ENCODE measurements at regions not wholly inside any gene's neighbourhood (a gene's known extent, or its start where the extent isn't known, plus 50 kb on each side); places are given as distances from the start of the nearest gene placed in this dataset.

DNA sequence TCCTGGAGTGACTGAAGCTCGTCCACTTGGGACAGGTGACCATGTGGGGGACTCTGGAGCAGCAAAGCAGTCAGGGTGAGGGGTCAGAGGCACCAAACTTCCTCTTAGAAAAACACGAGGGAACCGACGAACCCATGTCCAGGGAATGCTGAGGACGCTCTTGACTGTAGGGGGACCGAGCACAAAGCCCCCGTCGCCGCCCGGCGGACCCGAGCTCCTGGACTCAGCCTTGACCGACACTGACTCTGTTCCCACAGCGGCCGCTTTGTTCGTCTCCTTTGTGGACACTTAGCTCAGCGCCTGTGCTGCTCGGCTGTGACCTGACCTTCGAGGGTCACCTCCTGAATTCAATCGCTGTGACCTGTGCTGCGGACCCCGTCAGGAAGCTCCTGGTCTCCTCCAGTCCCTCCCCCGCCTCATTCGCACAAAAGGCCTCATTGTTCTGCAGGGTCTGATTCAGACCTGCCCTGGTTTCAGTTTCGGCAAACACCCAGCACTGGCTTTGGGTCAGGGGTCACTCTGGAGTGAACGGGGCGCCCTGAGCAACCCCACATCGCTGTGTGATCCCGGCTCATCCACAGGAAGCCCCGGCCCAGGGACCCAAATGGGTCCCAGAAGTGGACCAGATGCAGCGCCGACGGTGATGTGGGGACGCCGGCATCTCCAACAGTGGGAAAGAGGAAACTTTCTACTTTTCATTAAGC lies 454.8 kb downstream of the PREX1 start (continued):
- TF ChIP-seq, protein P1, sequence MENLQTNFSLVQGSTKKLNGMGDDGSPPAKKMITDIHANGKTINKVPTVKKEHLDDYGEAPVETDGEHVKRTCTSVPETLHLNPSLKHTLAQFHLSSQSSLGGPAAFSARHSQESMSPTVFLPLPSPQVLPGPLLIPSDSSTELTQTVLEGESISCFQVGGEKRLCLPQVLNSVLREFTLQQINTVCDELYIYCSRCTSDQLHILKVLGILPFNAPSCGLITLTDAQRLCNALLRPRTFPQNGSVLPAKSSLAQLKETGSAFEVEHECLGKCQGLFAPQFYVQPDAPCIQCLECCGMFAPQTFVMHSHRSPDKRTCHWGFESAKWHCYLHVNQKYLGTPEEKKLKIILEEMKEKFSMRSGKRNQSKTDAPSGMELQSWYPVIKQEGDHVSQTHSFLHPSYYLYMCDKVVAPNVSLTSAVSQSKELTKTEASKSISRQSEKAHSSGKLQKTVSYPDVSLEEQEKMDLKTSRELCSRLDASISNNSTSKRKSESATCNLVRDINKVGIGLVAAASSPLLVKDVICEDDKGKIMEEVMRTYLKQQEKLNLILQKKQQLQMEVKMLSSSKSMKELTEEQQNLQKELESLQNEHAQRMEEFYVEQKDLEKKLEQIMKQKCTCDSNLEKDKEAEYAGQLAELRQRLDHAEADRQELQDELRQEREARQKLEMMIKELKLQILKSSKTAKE (CRISPR knock-in tag; IDR thresholded peaks at IDR 0.05; ENCODE audit: borderline replicate concordance): peak; percentile 99
- TF ChIP-seq ZNF232 (CRISPR knock-in tag; IDR thresholded peaks at IDR 0.05; ENCODE audit: borderline replicate concordance): peak; percentile 93; the same call in 1 of the 2 replicates
- TF ChIP-seq HMG20B (CRISPR knock-in tag; conservative IDR thresholded peaks at IDR 0.05): peak; percentile 95
- TF ChIP-seq, protein P2, sequence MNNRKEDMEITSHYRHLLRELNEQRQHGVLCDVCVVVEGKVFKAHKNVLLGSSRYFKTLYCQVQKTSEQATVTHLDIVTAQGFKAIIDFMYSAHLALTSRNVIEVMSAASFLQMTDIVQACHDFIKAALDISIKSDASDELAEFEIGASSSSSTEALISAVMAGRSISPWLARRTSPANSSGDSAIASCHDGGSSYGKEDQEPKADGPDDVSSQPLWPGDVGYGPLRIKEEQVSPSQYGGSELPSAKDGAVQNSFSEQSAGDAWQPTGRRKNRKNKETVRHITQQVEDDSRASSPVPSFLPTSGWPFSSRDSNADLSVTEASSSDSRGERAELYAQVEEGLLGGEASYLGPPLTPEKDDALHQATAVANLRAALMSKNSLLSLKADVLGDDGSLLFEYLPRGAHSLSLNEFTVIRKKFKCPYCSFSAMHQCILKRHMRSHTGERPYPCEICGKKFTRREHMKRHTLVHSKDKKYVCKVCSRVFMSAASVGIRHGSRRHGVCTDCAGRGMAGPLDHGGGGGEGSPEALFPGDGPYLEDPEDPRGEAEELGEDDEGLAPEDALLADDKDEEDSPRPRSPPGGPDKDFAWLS (CRISPR knock-in tag; IDR thresholded peaks at IDR 0.05; ENCODE audit: borderline replicate concordance): peak; percentile 98; the same call in 1 of the 2 replicates
- 0 out of 2 replicates have a peak, but pooled peaks have one; percentile 84 for TF ChIP-seq NCOA1 (CRISPR knock-in tag; IDR thresholded peaks at IDR 0.05)
- TF ChIP-seq ZNF772 (CRISPR knock-in tag; IDR thresholded peaks at IDR 0.05): peak; percentile 98
- peak; percentile 96 for TF ChIP-seq ZNF501 (CRISPR knock-in tag; IDR thresholded peaks at IDR 0.05)
- peak; percentile 94 for TF ChIP-seq FOXK1 (CRISPR knock-in tag; IDR thresholded peaks at IDR 0.05; ENCODE audit: borderline replicate concordance, low read depth)
- TF ChIP-seq, protein P3, sequence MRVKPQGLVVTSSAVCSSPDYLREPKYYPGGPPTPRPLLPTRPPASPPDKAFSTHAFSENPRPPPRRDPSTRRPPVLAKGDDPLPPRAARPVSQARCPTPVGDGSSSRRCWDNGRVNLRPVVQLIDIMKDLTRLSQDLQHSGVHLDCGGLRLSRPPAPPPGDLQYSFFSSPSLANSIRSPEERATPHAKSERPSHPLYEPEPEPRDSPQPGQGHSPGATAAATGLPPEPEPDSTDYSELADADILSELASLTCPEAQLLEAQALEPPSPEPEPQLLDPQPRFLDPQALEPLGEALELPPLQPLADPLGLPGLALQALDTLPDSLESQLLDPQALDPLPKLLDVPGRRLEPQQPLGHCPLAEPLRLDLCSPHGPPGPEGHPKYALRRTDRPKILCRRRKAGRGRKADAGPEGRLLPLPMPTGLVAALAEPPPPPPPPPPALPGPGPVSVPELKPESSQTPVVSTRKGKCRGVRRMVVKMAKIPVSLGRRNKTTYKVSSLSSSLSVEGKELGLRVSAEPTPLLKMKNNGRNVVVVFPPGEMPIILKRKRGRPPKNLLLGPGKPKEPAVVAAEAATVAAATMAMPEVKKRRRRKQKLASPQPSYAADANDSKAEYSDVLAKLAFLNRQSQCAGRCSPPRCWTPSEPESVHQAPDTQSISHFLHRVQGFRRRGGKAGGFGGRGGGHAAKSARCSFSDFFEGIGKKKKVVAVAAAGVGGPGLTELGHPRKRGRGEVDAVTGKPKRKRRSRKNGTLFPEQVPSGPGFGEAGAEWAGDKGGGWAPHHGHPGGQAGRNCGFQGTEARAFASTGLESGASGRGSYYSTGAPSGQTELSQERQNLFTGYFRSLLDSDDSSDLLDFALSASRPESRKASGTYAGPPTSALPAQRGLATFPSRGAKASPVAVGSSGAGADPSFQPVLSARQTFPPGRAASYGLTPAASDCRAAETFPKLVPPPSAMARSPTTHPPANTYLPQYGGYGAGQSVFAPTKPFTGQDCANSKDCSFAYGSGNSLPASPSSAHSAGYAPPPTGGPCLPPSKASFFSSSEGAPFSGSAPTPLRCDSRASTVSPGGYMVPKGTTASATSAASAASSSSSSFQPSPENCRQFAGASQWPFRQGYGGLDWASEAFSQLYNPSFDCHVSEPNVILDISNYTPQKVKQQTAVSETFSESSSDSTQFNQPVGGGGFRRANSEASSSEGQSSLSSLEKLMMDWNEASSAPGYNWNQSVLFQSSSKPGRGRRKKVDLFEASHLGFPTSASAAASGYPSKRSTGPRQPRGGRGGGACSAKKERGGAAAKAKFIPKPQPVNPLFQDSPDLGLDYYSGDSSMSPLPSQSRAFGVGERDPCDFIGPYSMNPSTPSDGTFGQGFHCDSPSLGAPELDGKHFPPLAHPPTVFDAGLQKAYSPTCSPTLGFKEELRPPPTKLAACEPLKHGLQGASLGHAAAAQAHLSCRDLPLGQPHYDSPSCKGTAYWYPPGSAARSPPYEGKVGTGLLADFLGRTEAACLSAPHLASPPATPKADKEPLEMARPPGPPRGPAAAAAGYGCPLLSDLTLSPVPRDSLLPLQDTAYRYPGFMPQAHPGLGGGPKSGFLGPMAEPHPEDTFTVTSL (CRISPR knock-in tag; IDR thresholded peaks at IDR 0.05; ENCODE audit: borderline replicate concordance): peak; percentile 97; the same call in 1 of the 2 replicates
- peak; percentile 98 for TF ChIP-seq ZNF609 (CRISPR knock-in tag; IDR thresholded peaks at IDR 0.05; ENCODE audit: borderline replicate concordance)
- TF ChIP-seq ZNF556 (CRISPR knock-in tag; IDR thresholded peaks at IDR 0.05; ENCODE audit: borderline replicate concordance): peak; percentile 95
- peak; percentile 61; the same call in 1 of the 2 replicates for TF ChIP-seq DNMT1 (CRISPR knock-in tag; IDR thresholded peaks at IDR 0.05)
